Medulla oblongata (tissue), 1 donor: ENCODE measurements at regions not wholly inside any gene's neighbourhood (a gene's known extent, or its start where the extent isn't known, plus 50 kb on each side); places are given as distances from the start of the nearest gene placed in this dataset.

ENCODE experiments used
- DNase-seq: peaks from one replicate; pipeline ENCODE4 v3.0.0-alpha.2; 2015; ENCODE audit errors: extremely low spot score

GRCh38 chr2:45212953-45213635 is 203.8 kb upstream of the SIX2 start:
- peak; percentile 12 for DNase-seq

- no peak for DNase-seq
Measured at GRCh38 chr2:45211636-45212035, 202.4 kb upstream of the SIX2 start.

GRCh38 chr2:45210462-45211195 is 201.4 kb upstream of the SIX2 start:
- DNase-seq: no peak

GRCh38 chr2:45209875-45210274 is 200.6 kb upstream of the SIX2 start:
- no peak for DNase-seq

- DNase-seq: no peak
Measured at GRCh38 chr2:45209302-45209701, 200.1 kb upstream of the SIX2 start.

GRCh38 chr2:45207101-45207500 is 197.8 kb upstream of the SIX2 start:
- DNase-seq: no peak

- DNase-seq: no peak
Measured at GRCh38 chr2:45205985-45206384, 196.7 kb upstream of the SIX2 start.

- no peak for DNase-seq
Measured at GRCh38 chr2:45205480-45205879, 196.2 kb upstream of the SIX2 start.

GRCh38 chr2:45203400-45203799 is 194.1 kb upstream of the SIX2 start:
- DNase-seq: no peak

GRCh38 chr2:45199973-45200372 is 190.7 kb upstream of the SIX2 start:
- no peak for DNase-seq

- DNase-seq: no peak
Measured at GRCh38 chr2:45195916-45196315, 186.7 kb upstream of the SIX2 start.

GRCh38 chr2:45194596-45194995 is 185.3 kb upstream of the SIX2 start:
- no peak for DNase-seq

- no peak for DNase-seq
Measured at GRCh38 chr2:45193581-45193980, 184.3 kb upstream of the SIX2 start.

GRCh38 chr2:45192991-45193390 is 183.7 kb upstream of the SIX2 start:
- DNase-seq: no peak

- no peak for DNase-seq
Measured at GRCh38 chr2:45192481-45192880, 183.2 kb upstream of the SIX2 start.

GRCh38 chr2:45191976-45192375 is 182.7 kb upstream of the SIX2 start:
- no peak for DNase-seq

GRCh38 chr2:45191146-45191863 is 182.1 kb upstream of the SIX2 start:
- DNase-seq: no peak

- no peak for DNase-seq
Measured at GRCh38 chr2:45190481-45190942, 181.3 kb upstream of the SIX2 start.

GRCh38 chr2:45184606-45185005 is 175.4 kb upstream of the SIX2 start:
- DNase-seq: no peak

GRCh38 chr2:45182667-45183295 is 173.5 kb upstream of the SIX2 start:
- DNase-seq: no peak

GRCh38 chr2:45180779-45181178 is 171.5 kb upstream of the SIX2 start:
- DNase-seq: no peak

- no peak for DNase-seq
Measured at GRCh38 chr2:45180033-45180746, 170.9 kb upstream of the SIX2 start.
